NCI-H1048 (cell line): ENCODE measurements at regions not wholly inside any gene's neighbourhood (a gene's known extent, or its start where the extent isn't known, plus 50 kb on each side); places are given as distances from the start of the nearest gene placed in this dataset.

Experiments
- DNase-seq: peaks from one replicate; lab custom pipeline; 2025; lab: John Stamatoyannopoulos, UW

GRCh38 chr13:99027661-99028425, 50.0 kb upstream of the DOCK9 start:
- no peak for DNase-seq

- DNase-seq: no peak
Observed at GRCh38 chr13:99028890-99029289, 51.0 kb upstream of the DOCK9 start.

GRCh38 chr13:99029576-99029975, 51.7 kb upstream of the DOCK9 start:
- DNase-seq: no peak

GRCh38 chr13:99030326-99030725, 52.5 kb upstream of the DOCK9 start:
- no peak for DNase-seq

GRCh38 chr13:99031832-99032231, 54.0 kb upstream of the DOCK9 start:
- DNase-seq: no peak

DNA sequence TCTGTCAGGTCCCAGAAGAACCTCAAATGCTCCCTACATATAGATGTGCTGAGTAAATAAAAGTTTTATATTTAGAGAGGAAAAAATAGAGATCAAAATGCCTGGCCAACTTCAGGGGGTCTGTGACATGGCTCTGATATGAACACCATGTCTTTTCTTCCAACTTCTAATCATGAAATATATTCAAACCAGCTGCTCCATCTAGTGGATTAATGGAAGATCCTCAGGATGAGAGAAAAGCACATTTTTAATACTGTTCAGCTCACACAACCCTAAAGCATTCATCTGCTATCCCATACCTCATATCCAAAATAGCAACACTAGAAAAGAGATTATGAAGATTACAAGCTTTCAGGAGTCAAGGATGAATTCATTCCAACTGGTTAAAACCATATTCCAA, 56.0 kb upstream of the DOCK9 start:
- no peak for DNase-seq

DNA sequence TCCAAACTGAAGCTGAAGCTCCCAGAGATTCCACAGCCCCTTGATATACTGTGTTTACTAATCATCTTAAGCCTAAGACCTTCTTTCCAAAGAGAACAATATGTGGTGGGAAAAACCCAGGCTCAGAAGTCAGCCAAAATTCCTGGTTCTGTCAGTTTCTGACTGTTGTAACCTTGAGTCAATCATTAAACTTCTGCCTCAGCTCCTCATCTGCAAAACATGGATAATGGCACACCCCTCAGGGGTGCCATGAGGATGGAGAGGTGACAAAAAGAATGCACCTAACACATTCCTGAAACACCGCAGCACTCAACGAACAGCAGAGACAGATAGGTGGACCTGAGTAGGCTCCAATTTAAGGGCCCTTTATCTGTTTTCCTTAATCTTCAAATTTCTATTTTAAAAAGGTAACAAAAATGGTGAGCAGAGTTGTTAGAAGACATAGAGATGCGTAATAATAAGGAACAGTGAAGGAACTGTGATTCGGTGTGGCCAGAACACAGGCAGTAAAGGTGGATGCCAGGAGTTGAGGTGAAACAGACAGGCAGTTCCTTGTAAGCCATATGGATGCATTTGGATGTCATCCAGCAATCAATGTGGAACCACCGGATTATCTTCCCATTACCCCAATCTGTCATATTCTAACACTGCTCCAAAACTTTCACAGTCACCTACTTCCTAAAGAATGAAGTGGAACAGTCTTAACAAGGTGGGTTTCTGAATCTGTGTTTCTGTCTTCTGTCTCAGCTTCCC, 56.6 kb upstream of the DOCK9 start:
- no peak for DNase-seq

DNA sequence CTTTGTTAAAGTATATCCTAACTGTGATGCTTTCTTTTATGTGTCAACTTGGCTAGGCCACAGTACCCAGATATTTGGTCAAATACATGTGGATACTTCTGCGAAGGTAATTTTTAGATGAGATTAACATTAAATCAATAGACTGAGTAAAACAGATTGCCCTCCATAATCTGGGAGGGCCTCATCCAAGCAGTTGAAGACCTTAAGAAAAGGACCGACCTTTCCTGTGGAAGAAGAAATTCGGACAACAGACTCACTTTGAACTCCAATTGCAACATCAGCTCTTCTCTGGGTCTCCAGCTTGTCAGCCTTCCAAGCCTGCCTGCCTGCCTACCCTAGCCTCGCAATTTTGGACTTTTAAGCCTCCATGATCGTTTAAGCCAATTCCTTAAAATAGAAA, 57.9 kb upstream of the DOCK9 start:
- DNase-seq: no peak

DNA sequence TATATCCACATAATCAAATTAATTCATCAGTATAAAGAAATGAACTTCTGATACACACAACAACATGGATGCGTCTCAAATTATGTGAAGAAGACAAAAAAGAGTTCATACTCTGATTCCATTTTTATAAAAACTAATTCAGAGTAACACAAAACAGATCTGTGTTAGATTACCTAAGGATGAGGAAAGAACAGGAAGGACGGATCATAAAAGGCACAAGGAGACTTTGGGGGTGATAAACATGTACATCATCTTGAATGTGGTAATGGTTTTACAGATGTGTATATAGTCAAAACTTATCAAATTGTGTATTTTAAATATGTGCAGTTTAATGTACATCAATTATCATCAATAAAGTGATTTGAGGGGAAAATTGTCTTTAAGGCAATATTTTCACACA, 59.9 kb upstream of the DOCK9 start:
- DNase-seq: no peak

DNA sequence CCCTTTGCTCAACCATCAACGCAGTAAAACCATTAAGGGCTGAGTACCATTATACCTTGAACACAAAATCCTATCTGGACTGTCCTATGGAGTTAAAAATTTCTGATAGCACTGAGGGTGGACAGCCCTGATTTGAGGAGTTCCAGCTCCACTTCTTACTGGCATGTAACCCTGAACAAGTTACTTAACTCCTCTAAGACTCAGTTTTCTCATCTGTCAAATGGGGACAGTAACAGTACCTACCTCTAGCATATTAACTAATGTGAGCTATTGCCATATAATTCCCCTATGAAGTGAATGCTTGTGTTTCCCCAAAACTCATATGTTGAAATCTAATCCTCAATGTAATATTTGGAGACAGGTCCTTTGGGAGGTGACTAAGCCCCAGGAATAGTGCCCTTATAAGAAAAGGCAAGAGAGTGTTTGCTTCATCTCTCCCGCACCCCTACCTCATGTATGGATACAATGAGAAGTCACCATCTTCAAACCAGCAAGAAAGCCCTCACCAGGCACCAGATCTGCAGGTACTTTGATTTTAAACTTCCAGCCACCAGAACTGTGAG, 61.9 kb upstream of the DOCK9 start:
- DNase-seq: no peak

DNA sequence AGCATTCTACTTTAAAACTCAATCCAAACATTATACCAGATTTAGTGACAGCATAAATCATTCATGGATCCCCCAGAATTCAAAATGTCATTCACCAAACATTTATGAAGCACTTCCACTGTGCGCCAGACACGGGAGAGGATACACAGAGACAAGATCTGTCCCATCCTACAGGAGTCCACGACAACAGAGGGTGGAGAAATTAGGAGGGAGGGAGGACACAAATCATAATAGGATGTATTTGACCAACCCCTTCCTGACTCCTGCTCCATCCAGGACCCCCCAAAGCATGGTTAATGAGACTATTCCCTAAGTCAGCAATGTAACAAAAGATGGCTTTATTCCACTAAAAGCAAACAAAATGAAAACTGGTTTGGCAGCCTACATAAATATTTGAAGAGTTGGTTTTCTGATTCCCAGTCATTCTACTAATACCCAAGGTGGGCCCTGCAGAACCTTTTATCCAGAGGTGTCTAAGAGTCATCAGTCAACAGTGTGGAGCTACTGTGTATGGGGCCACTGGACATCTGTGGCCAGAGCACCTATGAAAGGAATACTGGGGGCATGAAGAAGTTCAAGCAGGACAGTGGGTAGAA, 62.8 kb upstream of the DOCK9 start:
- no peak for DNase-seq

DNA sequence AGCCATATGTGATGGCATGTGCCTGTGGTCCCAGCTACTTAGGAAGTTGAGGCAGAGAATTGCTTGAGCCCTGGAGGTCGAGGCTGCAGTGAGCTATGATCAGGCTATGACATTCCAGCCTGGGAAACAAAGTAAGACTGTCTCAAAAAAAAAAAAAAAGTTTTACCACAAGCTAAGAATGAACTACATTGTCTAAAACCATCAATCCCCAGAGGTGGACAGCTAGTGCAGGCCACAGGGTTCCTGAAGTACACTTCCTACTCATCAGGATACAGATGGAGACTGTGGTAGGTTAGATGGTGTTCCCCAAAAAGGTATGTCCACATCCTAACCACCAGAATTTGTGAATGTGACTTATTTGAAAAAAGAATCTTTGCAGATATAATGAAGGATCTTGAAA, 63.5 kb upstream of the DOCK9 start:
- no peak for DNase-seq

- DNase-seq: no peak
Observed at GRCh38 chr13:99041788-99042187, 63.9 kb upstream of the DOCK9 start.

- no peak for DNase-seq
Observed at GRCh38 chr13:99042521-99043250, 64.8 kb upstream of the DOCK9 start.

- DNase-seq: no peak
Observed at GRCh38 chr13:99043831-99044231, 66.0 kb upstream of the DOCK9 start.

DNA sequence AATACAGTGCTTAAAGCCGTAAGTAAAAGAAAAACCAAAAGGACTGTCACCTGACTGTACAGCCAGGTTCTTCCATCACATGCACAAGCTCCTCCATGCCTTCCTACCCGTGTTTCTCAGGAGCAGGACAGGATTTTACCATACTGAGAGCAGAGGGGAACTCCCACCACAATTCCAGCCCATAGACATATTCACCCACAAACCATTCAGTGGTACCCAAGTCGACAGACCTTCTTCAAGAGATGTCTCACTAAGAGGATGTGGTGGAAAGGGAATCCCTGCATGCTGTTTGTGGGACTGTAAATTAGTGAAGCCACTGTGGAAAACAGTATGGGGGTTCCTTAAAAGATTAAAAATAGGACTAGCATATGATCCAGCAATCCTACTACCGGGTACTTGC, 66.9 kb upstream of the DOCK9 start:
- no peak for DNase-seq

- DNase-seq: no peak
Observed at GRCh38 chr13:99045396-99045795, 67.5 kb upstream of the DOCK9 start.

GRCh38 chr13:99046851-99047250, 69.0 kb upstream of the DOCK9 start:
- DNase-seq: no peak

DNA sequence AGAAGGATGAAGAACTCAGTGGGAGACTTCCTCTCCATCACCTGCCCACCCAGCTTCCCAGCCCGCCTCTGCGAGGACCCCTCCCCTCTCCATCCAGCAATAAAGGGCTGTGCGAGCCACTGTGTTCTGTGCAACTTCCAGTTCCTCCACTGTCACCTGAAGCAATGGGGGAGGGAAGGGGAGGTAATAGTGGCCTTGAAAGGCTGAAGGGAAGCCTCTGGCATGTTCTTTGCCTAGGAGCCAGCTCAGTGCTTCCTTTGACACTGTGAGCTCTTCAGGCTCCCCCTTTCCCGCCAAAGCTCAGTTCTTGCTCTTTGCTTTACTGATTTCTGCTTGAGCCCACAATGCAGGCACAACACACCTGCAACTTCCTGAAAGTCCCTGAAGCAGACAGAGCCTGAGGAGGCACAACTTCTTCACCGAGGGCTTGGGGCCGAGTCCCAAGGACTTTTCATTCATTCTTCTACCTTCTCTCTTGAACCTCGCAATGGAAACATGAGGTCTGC, 73.2 kb upstream of the DOCK9 start:
- no peak for DNase-seq

GRCh38 chr13:99051768-99052455, 74.0 kb upstream of the DOCK9 start:
- DNase-seq: no peak

DNA sequence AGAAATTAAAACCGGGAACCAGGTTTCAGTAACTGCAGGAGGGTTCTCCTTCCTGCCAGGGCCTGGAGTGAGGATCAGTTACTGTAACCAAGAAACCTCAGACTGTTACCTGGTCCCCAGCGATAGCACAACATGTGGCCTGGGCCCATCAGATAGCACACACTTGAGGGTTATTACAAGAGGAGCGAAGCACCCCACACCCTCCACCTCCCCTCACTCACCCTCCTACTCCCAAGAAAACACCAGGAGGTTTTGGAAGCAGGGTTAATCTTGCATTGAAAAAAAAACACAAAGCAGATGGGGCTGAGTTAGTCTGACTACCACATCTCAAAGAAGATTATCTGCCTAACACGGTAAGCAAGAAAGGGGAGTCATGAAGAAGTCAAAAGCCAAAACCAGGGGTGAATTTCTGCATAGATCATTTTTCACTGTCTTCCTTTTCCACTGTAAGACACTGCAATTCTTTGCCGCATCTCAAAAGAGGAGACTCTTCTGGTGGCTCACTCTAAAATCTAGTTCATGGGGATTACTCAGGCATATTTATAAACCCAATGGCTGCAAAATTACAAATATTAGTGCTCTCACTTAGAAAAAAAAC, 75.9 kb upstream of the DOCK9 start:
- no peak for DNase-seq
